AG08396 (cell line): ENCODE measurements at regions not wholly inside any gene's neighbourhood (a gene's known extent, or its start where the extent isn't known, plus 50 kb on each side); places are given as distances from the start of the nearest gene placed in this dataset.
"Not testable (repeated sequence)": the region's sequence is repeated elsewhere in the genome, so short reads cannot be mapped to it uniquely, and the experiment has no call there.

Source experiments
- DNase-seq: peaks from one replicate; pipeline ENCODE4 v3.0.0; 2012; ENCODE audit warnings: low spot score, mixed read lengths

- no peak for DNase-seq
Measured at GRCh38 chr9:100813871-100814270, 214.7 kb upstream of the PLPPR1 start.

GRCh38 chr9:100819980-100820379, 208.5 kb upstream of the PLPPR1 start:
- no peak for DNase-seq

- not testable (repeated sequence) for DNase-seq
Measured at GRCh38 chr9:100833035-100833434, 195.5 kb upstream of the PLPPR1 start.

- no peak for DNase-seq
Measured at GRCh38 chr9:100838857-100839256, 189.7 kb upstream of the PLPPR1 start.

GRCh38 chr9:100848726-100849125, 179.8 kb upstream of the PLPPR1 start:
- DNase-seq = no peak

- DNase-seq = no peak
Measured at GRCh38 chr9:100852088-100852487, 176.4 kb upstream of the PLPPR1 start.

GRCh38 chr9:100856238-100856637, 172.3 kb upstream of the PLPPR1 start:
- no peak for DNase-seq

- DNase-seq = no peak
Measured at GRCh38 chr9:100865111-100865510, 163.4 kb upstream of the PLPPR1 start.

GRCh38 chr9:100865648-100866047, 162.9 kb upstream of the PLPPR1 start:
- DNase-seq = no peak

- no peak for DNase-seq
Measured at GRCh38 chr9:100869326-100869725, 159.2 kb upstream of the PLPPR1 start.

- no peak for DNase-seq
Measured at GRCh38 chr9:100879884-100880283, 148.6 kb upstream of the PLPPR1 start.

GRCh38 chr9:100880284-100880683, 148.2 kb upstream of the PLPPR1 start:
- no peak for DNase-seq

GRCh38 chr9:100884518-100884917, 144.0 kb upstream of the PLPPR1 start:
- DNase-seq = no peak

GRCh38 chr9:100890321-100890720, 138.2 kb upstream of the PLPPR1 start:
- DNase-seq = no peak

GRCh38 chr9:100911273-100911672, 117.3 kb upstream of the PLPPR1 start:
- DNase-seq = no peak

GRCh38 chr9:100913257-100913656, 115.3 kb upstream of the PLPPR1 start:
- DNase-seq = no peak

- no peak for DNase-seq
Measured at GRCh38 chr9:100914266-100914665, 114.3 kb upstream of the PLPPR1 start.

- DNase-seq = no peak
Measured at GRCh38 chr9:100919506-100919905, 109.0 kb upstream of the PLPPR1 start.

- no peak for DNase-seq
Measured at GRCh38 chr9:100926366-100926765, 102.2 kb upstream of the PLPPR1 start.

GRCh38 chr9:100927763-100928162, 100.8 kb upstream of the PLPPR1 start:
- DNase-seq = no peak

- no peak for DNase-seq
Measured at GRCh38 chr9:100933656-100934055, 94.9 kb upstream of the PLPPR1 start.

GRCh38 chr9:100937382-100937781, 91.1 kb upstream of the PLPPR1 start:
- no peak for DNase-seq

GRCh38 chr9:100938507-100938906, 90.0 kb upstream of the PLPPR1 start:
- DNase-seq = no peak

GRCh38 chr9:100939636-100940035, 88.9 kb upstream of the PLPPR1 start:
- DNase-seq = no peak

- no peak for DNase-seq
Measured at GRCh38 chr9:100959226-100959625, 69.3 kb upstream of the PLPPR1 start.
